ENCODE measurements at regions not wholly inside any gene's neighbourhood (a gene's known extent, or its start where the extent isn't known, plus 50 kb on each side); places are given as distances from the start of the nearest gene placed in this dataset.

- TF ChIP-seq CTCF (IDR thresholded peaks at IDR 0.05; ENCODE audit: insufficient read depth, low read depth, low read length), result no peak
- no peak for TF ChIP-seq EZH2 (IDR thresholded peaks at IDR 0.05; ENCODE audit: insufficient read depth, low read length)
Measured at GRCh38 chr5:5005353-5005752, 134.8 kb upstream of the ADAMTS16 start.
